OCI-LY3 (cell line): ENCODE measurements at regions not wholly inside any gene's neighbourhood (a gene's known extent, or its start where the extent isn't known, plus 50 kb on each side); places are given as distances from the start of the nearest gene placed in this dataset.

Experiments
- EZH2phosphoT487 ChIP-seq: fragments of 200-600 bp; shearing (Covaris generic); IDR thresholded peaks from 2 replicates; pipeline ENCODE4 v1.6.1; 2018; ENCODE audit warnings: antibody characterized with exemption, mixed run types, low read depth
- TF ChIP-seq, protein P1 (sequence below): fragments of 200-600, 300-600 bp; sonication (generic); IDR thresholded peaks from 2 replicates; pipeline ENCODE4 v1.5.1; 2014; ENCODE audit warnings: antibody characterized with exemption, low read length, low read depth

DNA sequence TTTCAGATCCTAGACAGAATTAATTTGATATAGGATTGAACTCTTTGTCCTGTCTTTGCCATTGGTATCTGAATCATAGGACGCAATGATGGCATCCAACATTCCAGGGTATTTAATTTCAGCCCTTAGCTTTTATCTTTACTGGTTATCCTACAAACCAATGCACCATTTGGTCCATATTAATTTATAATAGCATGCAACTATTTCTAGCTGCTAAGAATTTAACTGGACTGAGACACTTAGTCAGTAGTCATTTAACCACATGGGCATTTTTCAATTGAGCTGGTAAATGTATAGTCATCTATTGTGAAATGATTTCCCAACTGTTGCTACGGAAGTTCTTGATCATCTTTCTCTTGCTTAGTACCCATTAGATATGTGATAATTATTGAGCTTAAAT lies 141.1 kb downstream of the CD164 start:
- TF ChIP-seq, protein P1, sequence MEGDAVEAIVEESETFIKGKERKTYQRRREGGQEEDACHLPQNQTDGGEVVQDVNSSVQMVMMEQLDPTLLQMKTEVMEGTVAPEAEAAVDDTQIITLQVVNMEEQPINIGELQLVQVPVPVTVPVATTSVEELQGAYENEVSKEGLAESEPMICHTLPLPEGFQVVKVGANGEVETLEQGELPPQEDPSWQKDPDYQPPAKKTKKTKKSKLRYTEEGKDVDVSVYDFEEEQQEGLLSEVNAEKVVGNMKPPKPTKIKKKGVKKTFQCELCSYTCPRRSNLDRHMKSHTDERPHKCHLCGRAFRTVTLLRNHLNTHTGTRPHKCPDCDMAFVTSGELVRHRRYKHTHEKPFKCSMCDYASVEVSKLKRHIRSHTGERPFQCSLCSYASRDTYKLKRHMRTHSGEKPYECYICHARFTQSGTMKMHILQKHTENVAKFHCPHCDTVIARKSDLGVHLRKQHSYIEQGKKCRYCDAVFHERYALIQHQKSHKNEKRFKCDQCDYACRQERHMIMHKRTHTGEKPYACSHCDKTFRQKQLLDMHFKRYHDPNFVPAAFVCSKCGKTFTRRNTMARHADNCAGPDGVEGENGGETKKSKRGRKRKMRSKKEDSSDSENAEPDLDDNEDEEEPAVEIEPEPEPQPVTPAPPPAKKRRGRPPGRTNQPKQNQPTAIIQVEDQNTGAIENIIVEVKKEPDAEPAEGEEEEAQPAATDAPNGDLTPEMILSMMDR: no peak
- TF ChIP-seq EZH2phosphoT487: no peak
